Hepatic stellate cell (primary cell): ENCODE measurements at regions not wholly inside any gene's neighbourhood (a gene's known extent, or its start where the extent isn't known, plus 50 kb on each side); places are given as distances from the start of the nearest gene placed in this dataset.
"Not testable (repeated sequence)": the region's sequence is repeated elsewhere in the genome, so short reads cannot be mapped to it uniquely, and the experiment has no call there.

ENCODE experiments used
- DNase-seq: peaks from one replicate; pipeline ENCODE4 v3.0.0; 2011; ENCODE audit warnings: low spot score

DNA sequence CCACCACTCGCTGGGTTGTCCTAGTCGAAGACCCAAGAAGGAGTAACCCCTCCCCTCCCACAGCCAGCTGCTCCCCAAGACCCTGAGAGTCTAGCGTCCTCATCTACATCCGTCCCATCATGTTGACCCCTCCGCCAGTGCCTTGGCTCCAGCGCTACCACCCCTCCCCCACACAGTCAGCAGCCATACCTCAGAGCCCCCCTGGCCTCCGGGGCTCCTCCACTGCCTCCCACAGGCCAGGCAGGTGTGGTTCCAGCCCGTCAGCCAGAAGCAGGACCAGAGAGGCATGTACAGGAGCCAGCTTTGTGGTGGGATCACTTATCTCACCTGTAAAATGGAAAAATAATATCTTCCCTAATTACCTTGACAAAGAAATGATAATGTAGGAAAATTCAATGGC, 51.5 kb upstream of the PHF21B start:
- DNase-seq, result no peak

DNA sequence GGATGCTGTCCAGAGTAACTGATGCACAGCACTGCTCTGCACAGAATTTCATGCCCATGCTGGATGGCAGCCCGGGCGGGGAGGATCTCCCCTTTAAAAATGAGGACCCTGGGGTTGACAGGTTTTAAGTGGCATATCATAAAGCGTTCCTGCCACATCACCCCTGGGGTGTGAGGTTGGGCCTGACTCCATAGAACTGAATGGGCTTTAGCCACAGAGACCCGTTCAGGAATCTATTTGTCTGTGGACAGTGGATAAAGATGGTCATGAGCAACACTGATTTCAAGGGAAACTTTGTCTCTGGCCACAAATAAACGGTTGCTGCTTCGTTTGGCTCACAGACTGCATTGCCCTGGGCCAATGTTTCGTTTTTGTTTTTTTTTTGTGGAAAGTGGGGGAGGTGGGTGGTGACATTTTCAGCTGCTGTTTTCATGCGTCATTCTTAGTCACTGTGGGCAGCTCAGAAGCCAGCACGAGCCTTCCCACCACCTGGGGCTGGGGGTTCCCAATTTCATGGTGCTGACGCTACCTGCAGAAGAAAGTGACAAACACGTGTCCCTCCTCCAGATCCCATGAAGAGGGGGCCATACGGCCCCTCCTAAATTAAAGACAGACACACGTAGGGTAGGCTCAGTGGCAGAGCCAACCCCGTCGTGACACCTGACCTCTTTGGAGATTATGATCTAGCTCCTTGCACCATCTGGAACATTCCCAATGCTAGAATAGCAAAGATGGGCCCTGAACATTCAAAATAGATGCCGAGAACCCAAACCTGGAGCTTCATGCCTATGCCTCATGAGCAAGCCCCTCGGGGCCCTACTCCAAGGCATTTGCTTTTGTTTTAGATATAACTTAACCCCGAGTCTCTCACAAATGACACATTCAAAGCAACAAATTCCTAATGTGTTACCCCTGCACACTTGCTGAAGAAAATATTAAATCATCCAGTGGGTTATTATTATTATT, 54.8 kb upstream of the PHF21B start:
- DNase-seq, result peak; percentile 54

DNA sequence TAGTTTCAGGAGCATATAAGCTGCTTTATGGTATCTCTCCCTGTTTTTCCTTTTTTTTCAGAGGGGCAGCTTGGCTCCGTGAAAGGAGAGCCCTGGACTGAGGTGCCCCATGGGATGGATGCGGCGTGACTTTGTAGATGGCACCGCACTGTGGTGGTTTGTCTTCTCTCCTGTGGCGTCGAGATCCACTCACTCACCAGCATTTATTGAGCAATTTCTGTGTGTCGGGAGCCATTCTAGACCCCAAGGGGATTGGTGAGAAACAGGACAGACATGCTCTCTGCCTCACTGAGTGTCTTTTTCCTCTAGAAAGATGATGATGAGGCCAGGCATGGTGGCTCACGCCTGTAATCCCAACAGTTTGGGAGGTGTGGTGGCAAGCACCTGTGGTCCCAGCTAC, 55.9 kb upstream of the PHF21B start:
- no peak for DNase-seq

DNA sequence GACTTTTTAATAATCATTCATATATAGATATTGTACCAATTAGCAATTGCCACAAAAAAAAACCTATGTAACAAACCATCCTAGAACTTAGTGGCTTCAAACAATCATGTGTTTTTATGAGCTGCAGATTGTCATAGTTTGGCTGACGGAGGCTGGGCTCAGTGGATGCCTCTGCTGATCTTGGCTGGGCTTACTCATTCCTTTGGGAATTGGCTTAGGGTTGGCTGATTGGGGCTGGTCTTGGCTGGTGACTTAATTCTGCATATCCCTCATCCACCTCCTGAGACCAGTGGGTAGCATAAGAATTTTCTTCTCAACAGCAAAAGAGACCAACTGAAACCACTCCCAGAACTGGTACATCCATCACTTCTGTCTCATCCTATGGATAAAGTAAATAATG, 57.9 kb upstream of the PHF21B start:
- DNase-seq, result no peak

DNA sequence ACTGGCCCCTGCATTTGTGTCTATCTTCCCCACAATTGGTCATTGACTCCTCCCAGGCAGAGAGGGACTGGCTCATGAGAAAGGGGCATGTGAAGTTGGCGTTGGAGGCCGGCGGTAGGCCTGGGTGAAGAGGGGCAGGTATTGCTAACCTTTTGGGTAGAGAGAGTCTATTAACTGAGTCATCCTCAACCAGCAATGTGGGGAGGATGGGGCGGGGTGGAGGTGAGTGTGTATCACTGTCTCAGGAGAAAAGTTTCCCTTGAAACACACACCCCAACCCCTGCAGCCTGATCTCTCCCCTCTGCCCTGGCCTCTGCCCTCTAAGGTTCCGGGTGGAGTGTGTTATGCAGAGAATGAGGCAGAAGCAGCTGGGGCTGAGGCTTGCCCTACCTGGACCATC, 60.1 kb upstream of the PHF21B start:
- no peak for DNase-seq

DNA sequence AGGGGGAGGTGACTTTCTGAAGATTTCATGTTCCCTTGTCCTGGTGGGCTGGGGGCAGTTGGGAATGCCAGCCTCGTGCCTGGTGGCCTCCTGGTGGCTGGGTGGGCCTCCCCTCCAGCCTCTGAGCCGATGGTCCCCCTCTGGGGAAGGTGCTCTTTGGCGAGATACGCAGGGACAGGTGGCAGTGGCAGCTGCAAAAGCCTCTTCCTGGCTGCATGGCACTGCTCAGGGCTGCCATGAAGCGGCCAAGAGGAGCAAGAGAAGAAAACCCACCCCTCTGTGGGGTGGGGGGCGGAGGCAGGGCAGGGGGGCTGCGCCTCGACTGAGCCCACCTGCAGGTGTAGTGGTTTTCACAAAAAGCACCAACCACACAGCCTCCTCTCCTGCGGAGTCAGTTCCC, 61.8 kb upstream of the PHF21B start:
- DNase-seq, result no peak

DNA sequence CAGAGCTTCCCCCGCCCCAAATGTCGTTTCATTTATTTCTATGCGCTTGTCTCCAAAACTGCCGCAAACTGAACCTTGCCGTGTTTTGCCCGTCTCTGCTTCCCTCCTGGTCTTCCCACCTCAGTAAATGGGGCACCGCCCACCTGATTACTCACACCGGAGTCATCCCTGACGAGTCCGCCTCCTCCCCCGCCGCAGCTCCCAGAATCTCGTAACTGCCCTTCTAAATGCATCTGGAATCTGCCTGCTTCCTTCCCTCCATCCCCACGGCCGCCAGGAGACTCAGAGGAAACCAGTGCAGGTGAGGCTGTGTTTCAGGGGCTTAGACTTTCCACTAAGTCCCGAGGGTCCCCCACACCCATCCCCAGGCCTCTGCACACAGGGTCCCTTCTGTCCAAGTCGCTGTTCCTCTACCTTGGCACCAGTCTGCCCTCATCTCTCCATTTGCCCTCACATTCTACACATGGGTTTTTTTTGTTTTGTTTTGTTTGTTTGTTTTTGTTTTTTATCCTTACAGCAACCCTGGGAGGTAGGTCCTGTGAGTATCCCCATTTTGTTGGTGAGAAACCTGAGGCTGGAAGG, 62.6 kb upstream of the PHF21B start:
- peak; percentile 36 for DNase-seq

DNA sequence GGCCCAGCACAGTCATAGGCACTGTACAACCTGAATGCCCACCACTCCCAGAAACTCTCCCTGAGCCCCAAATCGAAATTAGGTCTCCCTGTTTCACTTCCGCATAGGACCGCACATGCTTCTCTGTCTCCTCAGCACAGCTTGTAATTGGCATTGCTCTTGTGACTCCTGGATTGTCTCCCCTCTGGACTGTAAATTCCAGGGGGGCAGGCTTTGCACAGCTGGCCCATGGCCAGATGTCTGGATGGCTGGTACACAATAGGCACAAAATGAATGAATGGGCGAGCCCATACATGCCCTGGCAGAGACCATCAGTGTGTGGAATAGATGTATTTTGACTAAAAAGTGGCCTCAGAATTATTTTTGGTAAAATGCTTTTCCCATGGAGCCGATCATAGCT, 63.3 kb upstream of the PHF21B start:
- no peak for DNase-seq

DNA sequence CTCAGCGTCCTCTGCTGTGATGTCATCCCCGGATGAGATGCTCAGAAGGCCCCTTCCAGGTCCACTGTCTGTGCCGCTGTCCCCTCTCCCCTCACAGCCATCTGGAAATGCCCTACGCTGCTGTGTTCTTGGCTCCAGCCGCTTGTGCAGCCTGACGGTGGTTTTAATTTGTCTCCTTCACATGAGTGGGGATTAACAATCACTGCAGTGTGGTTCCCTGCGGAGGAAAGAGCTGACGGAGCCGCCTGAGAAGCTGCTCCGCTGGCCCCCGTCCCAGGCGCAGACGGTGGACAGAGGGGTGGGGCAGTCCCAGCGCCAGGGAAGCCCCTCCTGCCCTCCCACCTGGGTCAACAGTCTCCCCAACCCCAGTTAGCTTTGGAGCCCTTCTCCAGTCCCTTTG, 67.5 kb upstream of the PHF21B start:
- DNase-seq, result no peak

DNA sequence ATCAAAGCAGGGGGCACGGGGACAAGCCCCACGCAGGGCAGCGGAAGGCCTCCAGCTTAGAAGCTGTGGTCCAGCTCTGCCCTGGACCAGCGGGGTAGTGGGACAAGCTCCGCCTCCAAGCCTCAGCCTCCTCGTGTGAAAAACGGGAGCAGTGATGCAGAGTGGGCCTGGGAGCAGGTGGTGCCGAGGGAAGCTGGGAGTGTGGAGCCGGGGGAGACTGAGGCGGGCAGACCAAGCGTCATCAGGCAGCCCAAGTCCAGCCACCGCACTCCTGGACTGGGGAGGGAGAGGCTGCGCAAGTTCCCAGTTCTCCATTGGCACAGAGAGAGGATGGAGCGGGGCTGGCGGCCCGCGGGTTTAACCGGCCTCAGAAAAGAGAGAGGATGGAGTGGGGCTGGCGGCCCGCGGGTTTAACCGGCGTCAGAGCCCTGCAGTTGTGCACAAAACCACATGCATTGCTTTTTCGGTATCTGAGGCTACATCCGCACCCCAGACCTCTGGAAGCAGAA, 68.1 kb upstream of the PHF21B start:
- no peak for DNase-seq

DNA sequence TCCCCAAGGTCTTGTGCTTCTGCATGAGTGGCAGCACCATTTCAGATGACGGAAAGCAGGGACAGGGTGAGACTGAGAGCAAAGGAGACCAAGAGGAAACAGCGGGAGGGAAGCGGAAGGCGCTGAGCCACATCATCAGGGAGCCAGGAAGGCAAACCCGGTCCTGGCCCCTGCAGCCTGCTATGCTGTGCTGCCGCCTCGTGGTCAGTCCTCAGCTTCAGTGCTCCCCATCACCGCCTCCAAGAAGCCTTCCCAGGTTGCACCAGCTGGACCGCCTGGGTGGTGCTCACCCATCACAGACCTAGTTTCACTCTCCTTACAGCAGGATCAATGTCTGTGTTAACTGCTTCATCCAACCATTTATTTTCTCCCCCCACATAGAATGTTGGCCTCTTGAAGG, 73.0 kb upstream of the PHF21B start:
- DNase-seq, result no peak

DNA sequence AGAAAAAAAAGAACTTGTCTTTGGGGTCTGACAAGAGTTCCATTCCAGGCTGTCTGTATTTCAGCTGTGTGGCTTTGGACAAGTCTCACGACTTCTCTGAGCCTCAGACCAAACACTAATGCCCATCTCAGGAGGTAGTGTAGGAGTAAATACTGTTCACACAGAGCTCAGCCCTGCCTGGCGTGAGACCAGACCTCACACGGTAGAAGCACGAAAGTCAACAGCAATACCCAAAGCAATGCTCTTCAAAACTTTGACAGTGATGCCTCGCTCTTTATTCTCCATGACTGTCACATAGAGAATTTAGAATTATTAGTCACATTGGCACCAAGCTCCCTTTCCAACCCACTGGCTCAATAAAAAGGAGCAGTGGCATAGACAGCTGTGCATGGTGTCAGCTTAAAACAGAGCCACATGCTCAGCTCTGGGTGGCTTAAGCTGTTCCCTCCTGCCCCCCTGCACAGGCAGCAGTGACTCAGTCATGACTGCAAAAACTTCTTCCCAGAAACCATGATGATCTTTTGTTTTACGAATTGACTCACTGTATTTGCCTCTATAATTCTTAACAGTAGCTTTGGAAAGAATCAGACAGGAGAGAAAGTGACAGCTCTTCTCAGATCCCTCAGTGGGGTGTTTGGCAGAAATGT, 74.0 kb upstream of the PHF21B start:
- peak; percentile 35 for DNase-seq

DNA sequence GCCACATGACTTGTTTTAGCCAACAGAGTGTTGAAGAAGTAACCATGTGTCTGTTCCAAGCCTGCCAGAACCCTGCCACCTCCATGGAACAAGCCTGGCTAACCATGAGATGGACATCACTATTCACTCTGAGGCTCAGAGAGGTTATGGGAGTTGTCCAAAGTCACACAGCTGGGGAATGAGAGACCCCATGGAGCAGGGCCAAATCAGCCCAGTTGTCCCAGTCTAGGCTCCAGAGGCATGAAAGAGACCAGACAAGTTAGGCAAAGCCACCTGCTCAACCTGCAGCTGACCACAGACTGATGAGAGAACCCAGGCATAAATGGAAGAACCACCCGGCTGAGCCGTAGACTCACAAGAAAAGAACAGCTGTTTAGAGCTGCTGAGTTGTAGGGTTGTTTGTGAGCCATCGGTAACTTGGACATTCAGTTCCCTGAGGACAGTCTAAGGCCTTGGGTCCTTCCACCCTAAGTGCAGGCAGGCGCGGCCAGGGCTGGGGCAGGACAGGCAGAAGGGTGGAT, 74.7 kb upstream of the PHF21B start:
- DNase-seq, result no peak

DNA sequence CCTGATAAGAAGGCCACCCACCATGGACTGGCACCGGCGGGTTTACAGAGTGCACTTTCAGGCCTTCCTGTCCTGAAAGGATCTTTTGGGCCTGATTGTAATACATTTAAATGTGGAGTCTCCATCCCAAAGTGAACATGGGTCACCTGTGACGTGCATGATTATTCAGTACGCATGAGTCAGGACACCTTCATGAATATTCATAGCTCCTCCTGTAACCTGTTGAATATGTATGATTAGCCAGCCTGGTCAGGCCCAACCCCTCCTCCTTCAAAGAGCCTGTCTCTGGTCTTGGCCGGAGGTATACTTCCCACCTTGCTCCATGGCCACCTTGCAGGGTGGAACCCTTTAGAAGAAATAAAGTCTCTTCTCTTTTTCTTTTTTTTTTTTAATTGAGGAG, 75.9 kb upstream of the NUP50 start:
- no peak for DNase-seq

DNA sequence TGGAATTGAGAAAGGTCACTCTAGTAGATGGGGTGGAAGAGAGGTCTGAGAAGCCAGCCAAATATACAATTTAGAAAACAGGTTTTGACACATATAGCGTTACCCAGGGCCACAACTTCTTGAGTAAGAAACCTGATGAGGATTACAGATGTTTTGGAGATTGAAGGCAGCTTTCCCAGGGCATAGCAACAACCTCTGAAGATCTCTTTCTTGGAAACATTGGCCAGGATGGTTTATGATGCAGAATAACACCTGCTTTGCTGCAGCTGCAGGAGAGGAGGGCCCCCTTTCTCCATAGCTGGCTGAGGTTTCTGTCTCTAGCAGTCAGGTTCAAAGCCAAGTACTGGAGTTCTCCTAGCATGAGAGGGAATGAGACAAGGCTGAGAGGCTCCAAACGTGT, 75.1 kb upstream of the NUP50 start:
- no peak for DNase-seq

DNA sequence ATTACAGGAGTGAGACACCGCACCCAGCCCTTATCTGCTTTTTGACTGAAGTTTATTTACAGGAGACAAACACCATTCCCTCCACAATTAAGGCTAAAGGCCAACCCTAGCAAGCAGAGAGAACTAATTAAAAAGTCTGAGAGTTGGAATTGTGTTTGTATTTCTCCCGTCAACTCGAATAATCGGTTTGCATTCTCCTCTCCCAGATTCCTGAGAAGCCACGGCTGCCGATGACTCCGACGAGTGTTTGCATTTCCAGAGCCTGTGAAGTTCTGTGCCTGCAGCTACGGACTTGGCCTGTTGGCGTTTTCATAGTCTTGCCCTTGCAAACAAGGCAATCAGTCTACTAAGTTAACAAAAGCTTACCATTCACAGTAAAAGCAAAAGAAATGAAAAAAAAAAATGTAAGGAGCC, 73.2 kb upstream of the NUP50 start:
- DNase-seq, result peak; percentile 47

DNA sequence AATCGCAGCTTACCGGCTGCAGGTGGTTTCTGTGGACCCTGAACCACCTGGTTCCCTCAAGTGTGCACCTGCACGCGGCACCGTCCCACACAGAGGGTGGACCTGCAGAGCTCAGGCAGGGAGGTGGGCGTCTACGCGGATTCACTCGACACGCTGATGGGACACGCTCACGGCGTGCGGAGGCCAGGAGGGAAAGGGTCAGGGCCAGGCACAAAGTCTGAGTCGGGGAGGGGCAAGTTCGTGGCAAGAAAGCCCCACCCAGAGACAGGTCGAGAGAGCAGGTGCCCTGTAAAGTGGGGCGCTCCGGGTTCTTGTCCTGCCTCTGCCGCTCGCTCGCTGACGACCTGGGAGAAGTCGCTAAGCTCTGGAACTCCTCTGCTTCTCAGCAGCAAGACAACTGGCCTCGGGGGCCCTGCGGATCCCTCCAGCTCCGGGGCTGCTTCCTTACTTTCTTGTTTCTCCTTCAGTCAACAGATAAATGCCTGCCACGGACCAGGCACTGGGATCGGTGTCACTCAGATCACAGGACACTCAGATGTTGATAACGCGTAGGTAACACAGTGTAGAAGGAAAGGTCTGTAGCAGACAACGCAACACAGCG, 72.4 kb upstream of the NUP50 start:
- no peak for DNase-seq

DNA sequence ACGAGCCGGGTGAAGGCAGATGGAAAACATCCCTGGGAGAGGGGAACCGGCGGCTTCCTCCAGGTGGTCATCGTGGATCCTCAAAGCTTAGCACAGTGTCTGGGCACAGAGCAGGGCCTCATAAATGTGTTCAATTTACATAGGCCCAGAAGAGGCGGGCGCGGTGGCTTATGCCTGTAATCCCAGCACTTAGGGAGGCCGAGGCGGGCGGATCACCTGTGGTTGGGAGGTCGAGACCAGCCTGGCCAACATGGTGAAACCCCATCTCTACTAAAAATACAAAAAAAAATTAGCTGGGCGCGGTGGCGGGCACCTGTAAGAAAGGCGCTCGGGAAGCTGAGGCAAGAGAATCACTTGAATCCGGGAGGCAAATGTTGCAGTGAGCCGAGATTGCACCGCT, 71.8 kb upstream of the NUP50 start:
- not testable (repeated sequence) for DNase-seq

DNA sequence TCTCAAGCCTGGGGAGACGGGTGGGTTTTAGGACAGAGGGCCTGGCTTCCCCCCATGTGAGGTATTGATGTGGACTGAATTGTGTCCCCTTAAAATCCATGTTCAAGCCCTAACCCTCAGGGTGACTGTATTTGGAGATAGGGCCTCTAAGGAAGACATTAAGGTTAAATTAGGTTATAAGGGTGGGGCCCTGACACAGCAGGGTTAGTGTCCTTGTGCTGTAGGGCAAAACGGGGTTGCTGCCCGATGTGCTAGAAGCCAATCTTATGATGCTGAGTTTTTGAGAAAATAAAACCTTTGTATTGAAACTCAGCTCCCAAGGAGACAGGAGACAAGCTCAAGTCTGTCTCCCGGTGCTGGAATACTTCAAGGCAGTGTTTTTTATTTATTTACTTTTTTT, 71.1 kb upstream of the NUP50 start:
- DNase-seq, result no peak

DNA sequence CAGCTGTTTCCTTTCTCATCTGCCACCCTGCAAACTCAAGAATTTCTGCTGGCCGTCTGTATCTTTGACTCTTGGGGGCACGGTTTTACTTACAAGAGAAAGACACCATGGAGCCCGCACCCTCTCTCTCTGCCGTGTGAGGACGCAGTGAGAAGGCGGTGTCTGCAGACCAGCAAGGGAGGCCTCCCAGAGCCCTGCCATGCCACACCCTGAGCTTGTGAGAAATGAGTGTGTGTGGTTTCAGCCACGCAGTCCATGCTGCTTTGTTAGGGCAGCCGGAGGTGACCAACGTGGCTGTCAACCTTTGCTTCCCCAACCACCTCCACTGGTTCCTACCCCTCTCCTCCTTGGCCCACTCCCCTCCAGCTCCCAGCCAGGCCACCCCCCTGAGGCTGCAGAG, 70.1 kb upstream of the NUP50 start:
- DNase-seq, result no peak

DNA sequence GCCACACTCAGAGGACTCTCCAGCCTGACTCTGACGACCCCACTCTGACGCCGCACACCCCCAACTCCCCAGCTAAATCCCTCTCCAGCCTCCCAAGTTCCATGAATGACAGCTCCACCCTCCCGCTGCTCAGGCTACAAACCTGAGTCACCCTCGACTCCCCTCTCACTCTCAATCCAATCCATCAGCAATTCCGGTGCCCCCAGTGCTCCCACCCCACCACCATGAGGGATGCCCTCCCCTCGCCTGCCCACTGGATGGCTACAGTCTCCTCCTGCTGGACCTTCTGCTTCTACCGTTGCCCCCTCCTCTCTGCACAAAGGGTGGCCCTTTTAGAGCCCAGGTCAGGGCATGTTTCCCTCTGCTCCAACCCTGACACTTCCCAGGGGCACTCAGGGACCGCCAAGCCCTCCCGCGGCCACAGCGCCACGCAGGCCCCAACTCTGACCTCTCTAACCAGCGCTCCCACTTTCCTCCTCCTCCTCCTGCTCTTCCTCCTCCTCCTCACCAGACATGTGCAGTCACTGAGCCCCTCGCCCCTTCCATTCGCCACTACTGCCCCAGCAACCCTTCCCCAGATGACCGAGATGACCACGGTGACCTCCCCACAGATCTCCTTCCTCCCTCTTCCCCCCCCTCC, 69.5 kb upstream of the NUP50 start:
- DNase-seq, result no peak

DNA sequence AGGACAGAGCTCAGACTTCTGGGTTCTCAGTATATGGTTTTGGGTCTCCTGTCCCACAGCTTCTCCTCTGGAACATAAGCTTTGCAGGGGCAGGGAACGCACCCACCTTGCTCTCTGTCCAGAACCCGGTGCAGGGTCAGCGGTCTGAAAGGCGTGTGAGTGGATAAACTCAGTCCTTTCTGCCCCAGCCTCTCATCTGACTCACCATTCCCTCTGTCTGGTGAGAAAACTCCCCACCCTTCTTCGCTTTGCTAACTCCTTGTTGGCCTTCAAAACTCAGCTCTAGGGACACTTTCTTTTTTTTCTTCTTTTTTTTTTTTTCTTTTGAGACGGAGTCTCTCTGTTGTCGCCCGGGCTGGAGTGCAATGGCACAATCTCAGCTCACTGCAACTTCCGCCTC, 68.9 kb upstream of the NUP50 start:
- DNase-seq, result no peak
